ENCODE measurements at regions not wholly inside any gene's neighbourhood (a gene's known extent, or its start where the extent isn't known, plus 50 kb on each side); places are given as distances from the start of the nearest gene placed in this dataset.

- no peak for DNase-seq (ENCODE audit: insufficient read length, low spot score, missing footprints)
- Histone ChIP-seq H3K27me3 (ENCODE audit: insufficient read depth, low read length) (no peaks in the 10 kb centered on the region), H3K36me3 (ENCODE audit: insufficient read depth, low read length) (no peaks in the 10 kb centered on the region), H3K4me3 (ENCODE audit: insufficient read depth, low read length) (no peak overlapping the region), H3K4me1 (ENCODE audit: insufficient read depth, low read length) (peaks cover 24% of the 10 kb centered on the region), H3K79me2 (ENCODE audit: insufficient read depth, low read length) (no peaks in the 10 kb centered on the region), H3K4me2 (ENCODE audit: insufficient read depth, low read length) (no peak overlapping the region), H3K27ac (ENCODE audit: low read depth, low read length) (no peak overlapping the region), H2AFZ (ENCODE audit: low read length) (no peak overlapping the region), H3K9me3 (ENCODE audit: low read depth, low read length) (no peaks in the 10 kb centered on the region), H4K20me1 (ENCODE audit: insufficient read depth, low read length) (no peaks in the 10 kb centered on the region)
- no peak for TF ChIP-seq CTCF (IDR thresholded peaks at IDR 0.05; ENCODE audit: extremely low read depth, low read depth, low read length)
These were observed 738.7 kb downstream of the LTN1 start for GRCh38 chr21:28253961-28254360.

GRCh38 chr21:28253338-28253737 lies 739.3 kb downstream of the LTN1 start:
- no peak overlapping the region for H3K4me3 ChIP-seq (ENCODE audit: insufficient read depth, low read length)
- no peaks in the 10 kb centered on the region for H3K79me2 ChIP-seq (ENCODE audit: insufficient read depth, low read length)
- no peaks in the 10 kb centered on the region for H3K27me3 ChIP-seq (ENCODE audit: insufficient read depth, low read length)
- H3K27ac ChIP-seq (ENCODE audit: low read depth, low read length) = peak overlapping the region; percentile 52
- peaks cover 24% of the 10 kb centered on the region for H3K4me1 ChIP-seq (ENCODE audit: insufficient read depth, low read length)
- no peak for TF ChIP-seq CTCF (IDR thresholded peaks at IDR 0.05; ENCODE audit: extremely low read depth, low read depth, low read length)
- H3K4me2 ChIP-seq (ENCODE audit: insufficient read depth, low read length) = peak overlapping the region; percentile 19
- no peaks in the 10 kb centered on the region for H4K20me1 ChIP-seq (ENCODE audit: insufficient read depth, low read length)
- no peak for DNase-seq (ENCODE audit: insufficient read length, low spot score, missing footprints)
- no peaks in the 10 kb centered on the region for H3K9me3 ChIP-seq (ENCODE audit: low read depth, low read length)
- no peak overlapping the region for H2AFZ ChIP-seq (ENCODE audit: low read length)
- H3K36me3 ChIP-seq (ENCODE audit: insufficient read depth, low read length) = no peaks in the 10 kb centered on the region

GRCh38 chr21:28252928-28253327 lies 739.7 kb downstream of the LTN1 start:
- Histone ChIP-seq H2AFZ (ENCODE audit: low read length) (no peak overlapping the region), H3K4me3 (ENCODE audit: insufficient read depth, low read length) (no peak overlapping the region), H3K4me2 (ENCODE audit: insufficient read depth, low read length) (peak overlapping the region; percentile 19), H3K79me2 (ENCODE audit: insufficient read depth, low read length) (no peaks in the 10 kb centered on the region), H3K9me3 (ENCODE audit: low read depth, low read length) (no peaks in the 10 kb centered on the region), H3K4me1 (ENCODE audit: insufficient read depth, low read length) (peaks cover 24% of the 10 kb centered on the region), H4K20me1 (ENCODE audit: insufficient read depth, low read length) (no peaks in the 10 kb centered on the region), H3K27me3 (ENCODE audit: insufficient read depth, low read length) (no peaks in the 10 kb centered on the region), H3K27ac (ENCODE audit: low read depth, low read length) (peak overlapping the region; percentile 52), H3K36me3 (ENCODE audit: insufficient read depth, low read length) (no peaks in the 10 kb centered on the region)
- no peak for TF ChIP-seq CTCF (IDR thresholded peaks at IDR 0.05; ENCODE audit: extremely low read depth, low read depth, low read length)
- no peak for DNase-seq (ENCODE audit: insufficient read length, low spot score, missing footprints)

GRCh38 chr21:28250946-28251345 lies 741.7 kb downstream of the LTN1 start:
- Histone ChIP-seq H3K4me1 (ENCODE audit: insufficient read depth, low read length) (peaks cover 15% of the 10 kb centered on the region), H3K27ac (ENCODE audit: low read depth, low read length) (no peak overlapping the region), H3K27me3 (ENCODE audit: insufficient read depth, low read length) (no peaks in the 10 kb centered on the region), H3K4me3 (ENCODE audit: insufficient read depth, low read length) (no peak overlapping the region), H3K36me3 (ENCODE audit: insufficient read depth, low read length) (no peaks in the 10 kb centered on the region), H2AFZ (ENCODE audit: low read length) (no peak overlapping the region), H3K9me3 (ENCODE audit: low read depth, low read length) (no peaks in the 10 kb centered on the region), H3K79me2 (ENCODE audit: insufficient read depth, low read length) (no peaks in the 10 kb centered on the region), H3K4me2 (ENCODE audit: insufficient read depth, low read length) (no peak overlapping the region), H4K20me1 (ENCODE audit: insufficient read depth, low read length) (no peaks in the 10 kb centered on the region)
- no peak for DNase-seq (ENCODE audit: insufficient read length, low spot score, missing footprints)
- TF ChIP-seq CTCF (IDR thresholded peaks at IDR 0.05; ENCODE audit: extremely low read depth, low read depth, low read length) = no peak

Measured in osteoblast (primary cell).